ENCODE measurements at regions not wholly inside any gene's neighbourhood (a gene's known extent, or its start where the extent isn't known, plus 50 kb on each side); places are given as distances from the start of the nearest gene placed in this dataset.

GRCh38 chr2:196510246-196510645 is 129.3 kb upstream of the CCDC150 start (continued):
- TF ChIP-seq EZH2phosphoT487 (IDR thresholded peaks at IDR 0.05; ENCODE audit: borderline replicate concordance) = no peak

GRCh38 chr2:196511258-196512168 is 128.0 kb upstream of the CCDC150 start:
- Histone ChIP-seq H3K27me3 (ENCODE audit: insufficient read depth, low read length) (no peaks in the 10 kb centered on the region), H2AFZ (ENCODE audit: low read depth, low read length, poor library complexity, severe bottlenecking) (no peak overlapping the region), H3K36me3 (ENCODE audit: control insufficient read depth in 1 of 2, insufficient read depth in 2 of 2, low read length in 2 of 2) (no peaks in the 10 kb centered on the region), H3K79me2 (ENCODE audit: insufficient read depth, low read length) (no peaks in the 10 kb centered on the region), H3K27ac (ENCODE audit: low read depth, low read length) (no peak overlapping the region), H3K4me1 (ENCODE audit: control insufficient read depth in 1 of 2, insufficient read depth in 2 of 2, low read length in 2 of 2) (no peaks in the 10 kb centered on the region), H3K9ac (ENCODE audit: low read length) (no peak overlapping the region), H3K9me3 (ENCODE audit: control insufficient read depth in 1 of 2, insufficient read depth in 1 of 2, low read depth in 1 of 2, low read length in 2 of 2) (no peaks in the 10 kb centered on the region), H3K4me3 (replicated peaks in 1 of 2; ENCODE audit: low read depth in 1 of 2, low read length in 2 of 2) (no peak overlapping the region), H4K20me1 (ENCODE audit: insufficient read depth) (no peaks in the 10 kb centered on the region), H3K9me2 (ENCODE audit: insufficient read depth) (no peaks in the 10 kb centered on the region), H3K4me2 (ENCODE audit: low read length) (no peak overlapping the region)
- no peak for ATAC-seq
- CTCF ChIA-PET = no interaction called here
- POLR2A ChIA-PET = no interaction called here
- no TSS peak for BruUV-seq (replicated peaks)
- intact Hi-C loops (cut with micrococcal nuclease) = no loop called here
- DNase-seq (ENCODE audit: low read depth, low spot score) = no peak
- RAD21 ChIA-PET (ENCODE audit: low non-redundant PET in 1 of 2, low total read pairs in 2 of 2, uncharacterized antibody in 2 of 2, unreplicated experiment in 2 of 2) = no interaction called here
- TF ChIP-seq POLR2AphosphoS5 (IDR thresholded peaks at IDR 0.05; ENCODE audit: low read depth, low read length) (no peak), ZBTB33 (IDR thresholded peaks at IDR 0.05; ENCODE audit: extremely low read depth, insufficient replicate concordance, low read length) (no peak), ZFX (IDR thresholded peaks at IDR 0.05) (no peak), TCF7L2 (IDR thresholded peaks at IDR 0.05; ENCODE audit: borderline replicate concordance, extremely low read depth, insufficient read depth, insufficient read length) (no peak), CBX3 (IDR thresholded peaks at IDR 0.05; ENCODE audit: low read depth) (no peak), SP1 (IDR thresholded peaks at IDR 0.05; ENCODE audit: low read depth) (no peak), YY1 (IDR thresholded peaks at IDR 0.05; ENCODE audit: extremely low read depth, insufficient replicate concordance, low read depth, low read length) (no peak), JUND (IDR thresholded peaks at IDR 0.05) (no peak), RAD21 (IDR thresholded peaks at IDR 0.05; ENCODE audit: low read depth) (no peak), EZH2phosphoT487 (IDR thresholded peaks at IDR 0.05; ENCODE audit: borderline replicate concordance) (no peak), SRF (IDR thresholded peaks at IDR 0.05; ENCODE audit: low read depth) (no peak), ZNF274 (IDR thresholded peaks at IDR 0.05; ENCODE audit: low read depth, low read length) (no peak), SIN3A (IDR thresholded peaks at IDR 0.05; ENCODE audit: low read depth) (no peak), CEBPB (IDR thresholded peaks at IDR 0.05; ENCODE audit: low read depth) (no peak)
- TF ChIP-seq, protein P1, sequence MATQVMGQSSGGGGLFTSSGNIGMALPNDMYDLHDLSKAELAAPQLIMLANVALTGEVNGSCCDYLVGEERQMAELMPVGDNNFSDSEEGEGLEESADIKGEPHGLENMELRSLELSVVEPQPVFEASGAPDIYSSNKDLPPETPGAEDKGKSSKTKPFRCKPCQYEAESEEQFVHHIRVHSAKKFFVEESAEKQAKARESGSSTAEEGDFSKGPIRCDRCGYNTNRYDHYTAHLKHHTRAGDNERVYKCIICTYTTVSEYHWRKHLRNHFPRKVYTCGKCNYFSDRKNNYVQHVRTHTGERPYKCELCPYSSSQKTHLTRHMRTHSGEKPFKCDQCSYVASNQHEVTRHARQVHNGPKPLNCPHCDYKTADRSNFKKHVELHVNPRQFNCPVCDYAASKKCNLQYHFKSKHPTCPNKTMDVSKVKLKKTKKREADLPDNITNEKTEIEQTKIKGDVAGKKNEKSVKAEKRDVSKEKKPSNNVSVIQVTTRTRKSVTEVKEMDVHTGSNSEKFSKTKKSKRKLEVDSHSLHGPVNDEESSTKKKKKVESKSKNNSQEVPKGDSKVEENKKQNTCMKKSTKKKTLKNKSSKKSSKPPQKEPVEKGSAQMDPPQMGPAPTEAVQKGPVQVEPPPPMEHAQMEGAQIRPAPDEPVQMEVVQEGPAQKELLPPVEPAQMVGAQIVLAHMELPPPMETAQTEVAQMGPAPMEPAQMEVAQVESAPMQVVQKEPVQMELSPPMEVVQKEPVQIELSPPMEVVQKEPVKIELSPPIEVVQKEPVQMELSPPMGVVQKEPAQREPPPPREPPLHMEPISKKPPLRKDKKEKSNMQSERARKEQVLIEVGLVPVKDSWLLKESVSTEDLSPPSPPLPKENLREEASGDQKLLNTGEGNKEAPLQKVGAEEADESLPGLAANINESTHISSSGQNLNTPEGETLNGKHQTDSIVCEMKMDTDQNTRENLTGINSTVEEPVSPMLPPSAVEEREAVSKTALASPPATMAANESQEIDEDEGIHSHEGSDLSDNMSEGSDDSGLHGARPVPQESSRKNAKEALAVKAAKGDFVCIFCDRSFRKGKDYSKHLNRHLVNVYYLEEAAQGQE (IDR thresholded peaks at IDR 0.05; ENCODE audit: low read depth) = no peak
- TF ChIP-seq, protein P2, sequence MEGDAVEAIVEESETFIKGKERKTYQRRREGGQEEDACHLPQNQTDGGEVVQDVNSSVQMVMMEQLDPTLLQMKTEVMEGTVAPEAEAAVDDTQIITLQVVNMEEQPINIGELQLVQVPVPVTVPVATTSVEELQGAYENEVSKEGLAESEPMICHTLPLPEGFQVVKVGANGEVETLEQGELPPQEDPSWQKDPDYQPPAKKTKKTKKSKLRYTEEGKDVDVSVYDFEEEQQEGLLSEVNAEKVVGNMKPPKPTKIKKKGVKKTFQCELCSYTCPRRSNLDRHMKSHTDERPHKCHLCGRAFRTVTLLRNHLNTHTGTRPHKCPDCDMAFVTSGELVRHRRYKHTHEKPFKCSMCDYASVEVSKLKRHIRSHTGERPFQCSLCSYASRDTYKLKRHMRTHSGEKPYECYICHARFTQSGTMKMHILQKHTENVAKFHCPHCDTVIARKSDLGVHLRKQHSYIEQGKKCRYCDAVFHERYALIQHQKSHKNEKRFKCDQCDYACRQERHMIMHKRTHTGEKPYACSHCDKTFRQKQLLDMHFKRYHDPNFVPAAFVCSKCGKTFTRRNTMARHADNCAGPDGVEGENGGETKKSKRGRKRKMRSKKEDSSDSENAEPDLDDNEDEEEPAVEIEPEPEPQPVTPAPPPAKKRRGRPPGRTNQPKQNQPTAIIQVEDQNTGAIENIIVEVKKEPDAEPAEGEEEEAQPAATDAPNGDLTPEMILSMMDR (IDR thresholded peaks at IDR 0.05 in 2 of 3, conservative IDR thresholded peaks at IDR 0.05 in 1 of 3; ENCODE audit: borderline replicate concordance in 1 of 3, insufficient read depth in 1 of 3, low read depth in 2 of 3, low read length in 2 of 3) = no peak
- TF ChIP-seq, protein P3, sequence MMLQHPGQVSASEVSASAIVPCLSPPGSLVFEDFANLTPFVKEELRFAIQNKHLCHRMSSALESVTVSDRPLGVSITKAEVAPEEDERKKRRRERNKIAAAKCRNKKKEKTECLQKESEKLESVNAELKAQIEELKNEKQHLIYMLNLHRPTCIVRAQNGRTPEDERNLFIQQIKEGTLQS (IDR thresholded peaks at IDR 0.05) = no peak

Measured in HCT116 (cell line).